Lower leg skin (tissue), 4 donors: ENCODE measurements at regions not wholly inside any gene's neighbourhood (a gene's known extent, or its start where the extent isn't known, plus 50 kb on each side); places are given as distances from the start of the nearest gene placed in this dataset.
"Not testable (repeated sequence)": the region's sequence is repeated elsewhere in the genome, so short reads cannot be mapped to it uniquely, and the experiment has no call there.

Experiments used
- DNase-seq, 2 donors: peaks; one replicate each; pipeline ENCODE4 v3.0.0-alpha.2; 2019; ENCODE audit warnings: low spot score in 2 of 2
- H3K4me3 ChIP-seq: fragments of 200-600 bp; sonication (generic); 2 replicates; pipeline ENCODE4 v1.5.1; 2017; ENCODE audit warnings: mild to moderate bottlenecking, low read depth; ENCODE audit not compliant: poor library complexity, severe bottlenecking
- POLR2A ChIP-seq, 2 donors: fragments of 450-650 bp; IDR thresholded peaks; one replicate each; pipeline ENCODE4 v1.6.1; 2016 to 2017; ENCODE audit warnings: antibody characterized with exemption in 2 of 2, mild to moderate bottlenecking in 1 of 2, moderate library complexity in 1 of 2
- WGBS, 2 donors: methylation state at CpG; one replicate each; pipeline ENCODE4 v1.1.5; 2018; 5-methylcytosine and 5-hydroxymethylcytosine counted together
- intact Hi-C: fragments of 100-400 bp; cut with DNase I; formaldehyde crosslinking; loops from one replicate; pipeline ENCODE4 v1.15.0; 2023; ENCODE audit warnings: low total_unique reads
- TF ChIP-seq, protein P1 (sequence below), 3 donors: fragments of 450-650 bp; IDR thresholded peaks; one replicate each; pipeline ENCODE4 v1.5.1; 2016; ENCODE audit warnings: antibody characterized with exemption in 3 of 3, mild to moderate bottlenecking in 3 of 3, moderate library complexity in 2 of 3

DNA sequence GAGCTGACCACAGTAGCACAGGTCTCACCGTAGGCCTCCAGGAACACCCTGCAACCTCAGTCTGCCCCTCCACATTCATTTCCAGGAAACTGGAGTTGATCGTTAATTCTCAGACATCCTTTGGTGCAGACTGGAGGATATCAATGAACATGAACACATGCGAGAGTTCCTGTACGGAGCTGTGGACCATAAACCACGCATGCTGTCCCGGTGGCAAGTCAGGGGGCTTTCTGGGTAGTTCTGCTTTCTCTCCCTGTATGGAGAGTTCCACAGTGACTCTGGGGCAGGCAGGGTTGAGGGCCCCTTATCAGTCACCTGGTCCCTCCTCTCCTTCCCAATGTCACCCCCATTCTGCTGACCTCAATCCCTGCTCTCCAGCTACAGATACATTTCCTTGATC lies 55.5 kb upstream of the URI1 start:
- TF ChIP-seq, protein P1, sequence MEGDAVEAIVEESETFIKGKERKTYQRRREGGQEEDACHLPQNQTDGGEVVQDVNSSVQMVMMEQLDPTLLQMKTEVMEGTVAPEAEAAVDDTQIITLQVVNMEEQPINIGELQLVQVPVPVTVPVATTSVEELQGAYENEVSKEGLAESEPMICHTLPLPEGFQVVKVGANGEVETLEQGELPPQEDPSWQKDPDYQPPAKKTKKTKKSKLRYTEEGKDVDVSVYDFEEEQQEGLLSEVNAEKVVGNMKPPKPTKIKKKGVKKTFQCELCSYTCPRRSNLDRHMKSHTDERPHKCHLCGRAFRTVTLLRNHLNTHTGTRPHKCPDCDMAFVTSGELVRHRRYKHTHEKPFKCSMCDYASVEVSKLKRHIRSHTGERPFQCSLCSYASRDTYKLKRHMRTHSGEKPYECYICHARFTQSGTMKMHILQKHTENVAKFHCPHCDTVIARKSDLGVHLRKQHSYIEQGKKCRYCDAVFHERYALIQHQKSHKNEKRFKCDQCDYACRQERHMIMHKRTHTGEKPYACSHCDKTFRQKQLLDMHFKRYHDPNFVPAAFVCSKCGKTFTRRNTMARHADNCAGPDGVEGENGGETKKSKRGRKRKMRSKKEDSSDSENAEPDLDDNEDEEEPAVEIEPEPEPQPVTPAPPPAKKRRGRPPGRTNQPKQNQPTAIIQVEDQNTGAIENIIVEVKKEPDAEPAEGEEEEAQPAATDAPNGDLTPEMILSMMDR (IDR thresholded peaks at IDR 0.05) = no peak
- TF ChIP-seq POLR2A (IDR thresholded peaks at IDR 0.05) = no peak
- peak in 1 of 2 donors; percentile 48 for DNase-seq
- no peak overlapping the region for H3K4me3 ChIP-seq
- 76 to 79% methylated on average over 6 of the region's 6 CpGs for WGBS, 2 donors
- intact Hi-C loops = no loop called here

DNA sequence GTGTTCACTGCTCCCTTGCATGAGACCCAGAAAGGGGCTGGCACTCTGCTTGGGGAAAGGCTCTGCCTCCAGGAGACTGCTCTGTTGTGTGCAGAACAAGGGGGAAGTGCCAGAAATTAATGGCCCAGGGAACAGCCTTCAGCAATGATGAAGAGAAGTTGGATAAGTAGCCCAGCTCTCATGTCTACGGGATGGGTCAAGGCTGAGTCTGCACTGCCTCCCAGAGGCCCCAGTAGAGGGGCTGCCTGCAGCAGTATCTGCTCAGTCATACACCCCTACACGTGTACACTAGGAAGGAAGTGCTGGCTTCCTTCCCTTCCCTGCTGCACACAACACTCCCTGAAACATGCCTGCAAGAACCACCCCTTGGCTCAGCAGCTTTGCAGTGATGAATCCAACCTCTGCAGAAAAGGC lies 54.6 kb upstream of the URI1 start:
- H3K4me3 ChIP-seq = no peak overlapping the region
- TF ChIP-seq, protein P1 (IDR thresholded peaks at IDR 0.05) = no peak
- TF ChIP-seq POLR2A (IDR thresholded peaks at IDR 0.05) = no peak
- WGBS, 2 donors = 0 to 9% methylated on average over 2 of the region's 2 CpGs
- DNase-seq = peak in 1 of 2 donors; percentile 58
- intact Hi-C loops = no loop called here

DNA sequence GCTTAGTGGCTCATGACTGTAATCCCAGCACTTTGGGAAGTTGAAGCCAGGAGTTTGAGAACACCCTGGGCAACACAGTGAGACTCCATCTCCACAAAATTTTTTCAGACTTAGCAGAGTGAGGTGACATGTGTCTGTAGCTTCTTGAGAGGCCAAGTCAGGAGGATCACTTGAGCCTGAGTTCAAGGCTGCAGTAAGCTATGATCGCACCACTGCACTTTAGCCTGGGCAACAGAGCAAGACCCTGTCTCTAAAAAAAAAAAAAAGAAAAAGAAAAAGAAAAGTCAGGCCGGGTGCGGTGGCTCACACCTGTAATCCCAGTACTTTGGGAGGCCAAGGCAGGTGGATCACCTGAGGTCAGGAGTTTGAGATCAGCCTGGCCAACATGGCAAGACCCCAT lies 54.0 kb upstream of the URI1 start:
- H3K4me3 ChIP-seq, intact Hi-C loops: not testable (repeated sequence)
- WGBS, 2 donors = 95 to 97% methylated on average over 3 of the region's 3 CpGs
- peak in 1 of 2 donors; percentile 10 for DNase-seq

DNA sequence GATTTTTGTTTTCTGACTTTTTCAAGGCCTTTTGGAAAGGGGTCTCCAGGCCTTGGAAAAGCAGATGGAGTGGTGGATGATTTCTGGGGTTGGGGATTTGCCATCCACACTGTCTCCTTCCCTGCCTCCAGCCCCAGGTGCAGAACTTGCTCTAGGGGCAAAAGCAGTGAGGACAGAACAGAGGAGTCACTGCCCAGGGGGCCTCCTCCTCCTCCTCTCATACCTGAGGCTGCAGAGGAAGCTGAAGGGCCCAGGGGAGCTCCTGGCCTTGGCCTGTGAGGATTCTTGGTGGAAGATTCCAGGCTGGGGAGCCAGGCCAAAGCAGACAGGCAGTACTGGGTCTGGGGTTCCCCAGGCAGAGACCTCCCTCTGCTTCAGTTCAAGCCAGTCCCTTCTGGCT lies 52.3 kb upstream of the URI1 start:
- intact Hi-C loops = no loop called here
- no peak for TF ChIP-seq POLR2A (IDR thresholded peaks at IDR 0.05)
- TF ChIP-seq, protein P1 (IDR thresholded peaks at IDR 0.05) = no peak
- peak in 1 of 2 donors; percentile 65 for DNase-seq
- no peak overlapping the region for H3K4me3 ChIP-seq

DNA sequence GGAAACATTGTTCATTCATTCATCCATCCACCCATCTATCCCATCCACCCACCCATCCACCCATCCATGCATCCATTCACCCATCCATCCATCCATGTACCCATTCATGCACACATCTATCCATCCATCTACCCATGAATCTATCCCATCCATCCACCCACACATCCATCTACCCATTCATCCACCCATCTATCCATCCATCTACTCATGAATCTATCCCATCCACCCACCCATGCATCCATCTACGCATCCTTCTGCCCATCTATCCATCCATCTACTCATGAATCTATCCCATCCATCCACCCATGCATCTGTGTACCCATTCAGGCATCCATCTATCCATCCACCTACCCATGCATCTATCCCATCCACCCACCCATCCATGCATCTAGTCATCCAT lies 51.6 kb upstream of the URI1 start:
- intact Hi-C loops = no loop called here
- DNase-seq = no peak
- TF ChIP-seq POLR2A (IDR thresholded peaks at IDR 0.05) = no peak
- TF ChIP-seq, protein P1 (IDR thresholded peaks at IDR 0.05) = no peak
- WGBS, 2 donors = 97% methylated on average over 1 of the region's 1 CpG
- H3K4me3 ChIP-seq = no peak overlapping the region
